GM12874 (cell line): ENCODE measurements at regions not wholly inside any gene's neighbourhood (a gene's known extent, or its start where the extent isn't known, plus 50 kb on each side); places are given as distances from the start of the nearest gene placed in this dataset.

Source experiments
- CTCF ChIP-seq: IDR thresholded peaks from 2 replicates; pipeline ENCODE4 v1.5.1; 2011; ENCODE audit warnings: low read depth, mild to moderate bottlenecking, control low read depth, low read length, moderate library complexity; ENCODE audit not compliant: insufficient read depth

- TF ChIP-seq CTCF = no peak
Observed at GRCh38 chr1:98546319-98546718, 115.2 kb upstream of the SNX7 start.

GRCh38 chr1:98538106-98538505 lies 123.4 kb upstream of the SNX7 start:
- no peak for TF ChIP-seq CTCF

GRCh38 chr1:98523256-98523655 lies 138.3 kb upstream of the SNX7 start:
- no peak for TF ChIP-seq CTCF

- no peak for TF ChIP-seq CTCF
Observed at GRCh38 chr1:98516306-98516705, 145.2 kb upstream of the SNX7 start.

GRCh38 chr1:98515744-98516143 lies 145.8 kb upstream of the SNX7 start:
- TF ChIP-seq CTCF = no peak

- no peak for TF ChIP-seq CTCF
Observed at GRCh38 chr1:98503771-98504170, 157.8 kb upstream of the SNX7 start.

- TF ChIP-seq CTCF = no peak
Observed at GRCh38 chr1:98502937-98503336, 158.6 kb upstream of the SNX7 start.

- no peak for TF ChIP-seq CTCF
Observed at GRCh38 chr1:98500324-98500723, 161.2 kb upstream of the SNX7 start.
